ENCODE measurements at regions not wholly inside any gene's neighbourhood (a gene's known extent, or its start where the extent isn't known, plus 50 kb on each side); places are given as distances from the start of the nearest gene placed in this dataset.
"Not testable (repeated sequence)": the region's sequence is repeated elsewhere in the genome, so short reads cannot be mapped to it uniquely, and the experiment has no call there.

DNA sequence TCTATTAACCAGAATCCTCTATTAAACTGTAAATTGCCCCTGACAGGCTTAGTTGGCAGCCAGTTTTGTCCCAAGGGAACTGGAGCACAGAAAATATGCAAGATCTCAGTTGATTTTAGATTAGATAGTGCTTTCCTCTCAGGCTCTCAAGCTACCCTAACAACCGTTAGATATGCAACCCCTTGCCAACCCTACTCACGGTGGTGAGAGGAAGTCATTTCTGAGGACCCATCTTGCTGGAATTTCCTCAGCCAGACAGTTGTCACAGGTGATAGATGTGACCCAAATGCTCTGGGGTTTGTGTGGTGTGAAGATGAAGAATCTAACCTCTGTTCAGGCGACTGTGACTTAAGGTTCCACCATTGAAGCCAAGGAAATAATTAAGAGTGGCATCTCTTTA lies 447.1 kb downstream of the MID1IP1 start:
- Mint-ChIP-seq H3K4me1 (ENCODE audit: low read depth in 2 of 2) (no peaks in the 10 kb centered on the region), H3K36me3 (ENCODE audit: insufficient read depth) (no peaks in the 10 kb centered on the region), H3K4me3 (no peak overlapping the region), H3K27me3 (peaks cover 7 to 18% of the 10 kb centered on the region in 2 donors), H3K9me3 (no peaks in the 10 kb centered on the region), H3K27ac (no peak overlapping the region)
- ATAC-seq (replicated peaks) (no peak), DNase-seq (no peak)

DNA sequence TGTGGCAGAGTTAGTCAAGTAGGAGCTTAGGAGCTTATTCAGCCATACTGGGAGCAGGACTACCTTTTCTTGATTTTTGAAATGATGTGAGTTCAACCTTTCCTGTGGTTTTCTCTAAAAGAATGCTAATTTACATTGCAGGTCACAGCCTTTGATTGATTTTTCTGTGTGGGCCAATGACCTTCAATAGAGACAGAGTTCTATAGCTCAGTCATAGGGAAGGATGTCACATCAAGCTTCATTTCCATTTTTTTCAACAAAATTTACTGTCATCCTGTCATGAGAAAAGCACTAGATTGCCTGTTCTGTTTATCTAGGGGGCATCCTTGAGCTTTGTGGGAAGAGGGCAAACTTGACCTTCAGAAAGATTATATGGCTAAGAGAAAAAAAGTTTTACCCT lies 448.7 kb downstream of the MID1IP1 start:
- DNase-seq (no peak), ATAC-seq (replicated peaks) (no peak)
- Mint-ChIP-seq H3K27ac (no peak overlapping the region), H3K36me3 (ENCODE audit: insufficient read depth) (no peaks in the 10 kb centered on the region), H3K4me3 (no peak overlapping the region), H3K27me3 (peaks cover 7 to 23% of the 10 kb centered on the region in 2 donors), H3K4me1 (ENCODE audit: low read depth in 2 of 2) (no peaks in the 10 kb centered on the region), H3K9me3 (no peaks in the 10 kb centered on the region)

DNA sequence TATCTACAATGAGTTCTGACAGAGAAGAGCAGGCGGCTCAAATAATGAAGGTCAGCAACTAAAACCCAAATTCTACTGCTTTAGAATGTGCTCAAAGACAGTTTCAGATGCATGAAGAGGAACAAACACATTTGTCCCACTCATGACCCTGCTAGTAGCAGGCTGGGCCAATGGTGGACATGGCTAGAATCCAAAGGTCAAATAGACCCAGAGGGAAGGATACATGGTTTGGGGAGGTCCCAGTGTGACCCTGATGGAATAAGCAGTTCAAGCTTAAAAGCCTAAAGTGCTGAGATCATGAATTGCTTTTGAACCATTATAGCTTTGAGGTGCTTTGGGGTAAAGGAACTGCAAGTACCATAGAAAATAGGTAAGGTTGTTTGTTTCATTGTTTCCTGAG lies 450.7 kb downstream of the MID1IP1 start:
- no peaks in the 10 kb centered on the region for H3K4me1 Mint-ChIP-seq (ENCODE audit: low read depth in 2 of 2)
- H3K9me3 Mint-ChIP-seq: no peaks in the 10 kb centered on the region
- H3K36me3 Mint-ChIP-seq (ENCODE audit: insufficient read depth): no peaks in the 10 kb centered on the region
- DNase-seq (no peak), ATAC-seq (replicated peaks) (no peak)
- no peak overlapping the region for H3K4me3 Mint-ChIP-seq
- no peak overlapping the region for H3K27ac Mint-ChIP-seq
- H3K27me3 Mint-ChIP-seq: peaks cover 7 to 23% of the 10 kb centered on the region in 2 donors

DNA sequence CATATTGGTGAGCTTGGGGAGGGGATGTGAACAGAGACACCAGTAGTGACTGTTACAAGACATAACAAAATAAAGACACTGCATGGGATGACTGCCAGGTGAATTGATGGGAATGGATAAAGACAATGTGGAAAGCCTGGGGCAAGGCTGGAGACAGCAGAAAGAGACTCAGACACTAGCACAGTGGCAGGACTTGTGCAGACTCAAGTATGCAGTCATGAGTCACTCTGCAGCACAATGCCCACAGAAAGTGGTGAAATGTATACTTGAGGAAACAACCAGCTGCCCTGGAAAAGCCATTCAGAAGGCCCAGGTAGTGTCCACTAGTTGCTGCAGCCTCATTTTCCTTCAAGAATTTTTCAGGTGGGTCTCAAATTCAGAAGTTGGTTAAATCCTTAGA lies 452.3 kb downstream of the MID1IP1 start:
- Mint-ChIP-seq H3K27me3 (peaks cover 7 to 23% of the 10 kb centered on the region in 2 donors), H3K4me3 (no peak overlapping the region), H3K27ac (no peak overlapping the region), H3K9me3 (no peaks in the 10 kb centered on the region), H3K4me1 (ENCODE audit: low read depth in 2 of 2) (no peaks in the 10 kb centered on the region), H3K36me3 (ENCODE audit: insufficient read depth) (no peaks in the 10 kb centered on the region)
- DNase-seq (no peak), ATAC-seq (replicated peaks) (no peak)

DNA sequence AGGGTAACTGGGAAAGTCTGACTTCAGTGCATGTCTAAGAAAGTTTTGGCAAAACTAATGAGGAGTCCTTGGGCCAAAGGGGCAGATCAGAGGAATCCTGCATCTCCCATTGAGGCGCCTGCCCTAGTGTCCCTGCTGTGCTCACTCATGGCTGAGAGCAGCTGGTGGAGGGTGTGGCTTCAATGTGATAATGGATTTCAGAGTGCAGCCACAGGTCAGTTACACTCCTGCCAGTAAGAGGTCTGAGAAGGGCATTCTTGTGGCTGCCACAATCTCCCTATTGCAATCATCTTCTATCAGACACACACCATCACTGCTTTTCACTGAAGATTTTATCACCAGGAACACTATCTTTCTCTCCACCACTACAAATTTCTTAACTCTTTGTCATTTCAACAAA lies 457.1 kb downstream of the MID1IP1 start:
- no peak overlapping the region for H3K4me3 Mint-ChIP-seq
- no peak for ATAC-seq (replicated peaks)
- DNase-seq: no peak
- H3K9me3 Mint-ChIP-seq: no peaks in the 10 kb centered on the region
- H3K27me3 Mint-ChIP-seq: peaks cover 0 to 5% of the 10 kb centered on the region in 2 donors
- H3K36me3 Mint-ChIP-seq (ENCODE audit: insufficient read depth): no peaks in the 10 kb centered on the region
- no peak overlapping the region for H3K27ac Mint-ChIP-seq
- H3K4me1 Mint-ChIP-seq (ENCODE audit: low read depth in 2 of 2): no peaks in the 10 kb centered on the region

DNA sequence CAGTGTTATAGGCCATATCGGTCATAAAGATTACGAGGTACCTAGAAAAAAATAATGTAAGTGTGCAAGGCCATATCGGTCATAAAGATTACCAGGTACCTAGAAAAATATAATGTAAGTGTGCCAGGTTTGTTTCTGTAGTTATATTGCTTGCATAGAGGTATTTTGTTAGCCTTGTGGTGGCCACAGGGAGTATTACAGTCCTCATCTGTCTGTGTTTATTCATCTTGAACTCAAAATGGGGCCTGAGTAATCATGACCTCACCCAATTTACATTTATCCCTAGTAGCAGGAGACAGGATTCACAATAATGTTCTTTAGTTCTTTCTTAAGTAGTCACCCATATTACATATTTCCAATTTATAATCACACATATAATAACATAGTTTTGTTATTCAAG lies 459.7 kb downstream of the MID1IP1 start:
- no peak overlapping the region for H3K27ac Mint-ChIP-seq
- peaks cover 0 to 2% of the 10 kb centered on the region in 2 donors for H3K4me1 Mint-ChIP-seq (ENCODE audit: low read depth in 2 of 2)
- H3K4me3 Mint-ChIP-seq: no peak overlapping the region
- ATAC-seq (replicated peaks) (no peak), DNase-seq (no peak)
- no peaks in the 10 kb centered on the region for H3K36me3 Mint-ChIP-seq (ENCODE audit: insufficient read depth)
- H3K27me3 Mint-ChIP-seq: no peaks in the 10 kb centered on the region
- H3K9me3 Mint-ChIP-seq: no peaks in the 10 kb centered on the region

DNA sequence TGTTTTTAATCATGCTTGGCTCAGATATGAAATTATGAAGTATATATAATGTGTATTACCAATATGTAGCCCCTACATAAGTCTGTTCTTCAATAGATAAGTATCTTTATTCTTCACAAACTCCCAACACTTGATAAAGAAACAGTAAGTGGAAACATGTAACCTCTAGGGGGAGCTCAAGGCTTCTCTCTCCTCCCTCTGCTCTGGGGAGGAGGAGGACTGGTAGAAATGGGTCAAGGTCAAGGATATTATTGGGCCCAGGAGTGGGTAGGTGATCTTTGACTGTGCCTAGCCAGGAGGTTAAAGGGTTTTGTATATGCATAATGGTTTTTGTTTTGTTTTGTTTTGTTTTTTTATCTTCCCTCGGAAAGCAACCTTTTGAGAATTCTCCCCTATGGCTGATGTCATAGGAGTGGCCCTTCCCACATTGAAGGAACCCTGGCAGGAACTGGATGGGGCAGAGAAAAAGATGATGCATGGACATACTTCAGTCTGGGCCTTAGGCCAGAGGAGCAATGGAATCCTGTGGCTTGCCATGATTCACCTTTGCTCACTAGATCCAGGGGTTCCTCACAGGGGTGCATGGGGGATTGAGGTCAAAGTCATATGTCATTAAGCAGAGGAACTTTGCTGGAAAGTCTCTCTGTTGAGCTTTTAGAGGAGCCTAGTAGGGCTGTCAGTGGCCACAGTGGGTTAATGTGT lies 460.3 kb downstream of the MID1IP1 start:
- H3K27ac Mint-ChIP-seq: no peak overlapping the region
- no peak overlapping the region for H3K4me3 Mint-ChIP-seq
- no peaks in the 10 kb centered on the region for H3K9me3 Mint-ChIP-seq
- no peaks in the 10 kb centered on the region for H3K36me3 Mint-ChIP-seq (ENCODE audit: insufficient read depth)
- peaks cover 0 to 2% of the 10 kb centered on the region in 2 donors for H3K4me1 Mint-ChIP-seq (ENCODE audit: low read depth in 2 of 2)
- peak in 1 of 3 experiments; percentile 2 for DNase-seq
- H3K27me3 Mint-ChIP-seq: no peaks in the 10 kb centered on the region
- ATAC-seq (replicated peaks): no peak

DNA sequence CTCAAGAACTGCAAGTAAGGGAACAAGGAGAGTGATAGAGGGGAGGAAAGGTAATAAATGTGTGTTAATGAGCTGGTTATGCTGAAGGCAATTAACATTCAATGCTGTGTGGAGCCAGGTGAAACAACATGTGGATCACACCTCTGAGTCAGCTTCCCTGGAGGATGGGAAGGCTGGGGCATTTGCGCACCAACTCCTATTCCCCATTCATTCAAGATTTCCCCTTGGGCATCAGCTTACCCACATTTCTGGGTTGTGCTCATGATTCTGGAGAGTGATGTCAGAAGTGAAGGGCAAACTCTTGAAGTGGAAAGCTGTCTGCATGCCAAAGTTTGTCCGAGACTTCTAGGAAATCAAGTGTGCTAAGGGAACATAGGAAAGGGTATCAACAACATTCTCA lies 461.4 kb downstream of the MID1IP1 start:
- DNase-seq: no peak
- Mint-ChIP-seq H3K4me1 (ENCODE audit: low read depth in 2 of 2) (peaks cover 0 to 2% of the 10 kb centered on the region in 2 donors), H3K27me3 (peaks cover 0 to 9% of the 10 kb centered on the region in 2 donors), H3K9me3 (no peaks in the 10 kb centered on the region), H3K27ac (no peak overlapping the region), H3K4me3 (no peak overlapping the region), H3K36me3 (ENCODE audit: insufficient read depth) (no peaks in the 10 kb centered on the region)
- no peak for ATAC-seq (replicated peaks)

DNA sequence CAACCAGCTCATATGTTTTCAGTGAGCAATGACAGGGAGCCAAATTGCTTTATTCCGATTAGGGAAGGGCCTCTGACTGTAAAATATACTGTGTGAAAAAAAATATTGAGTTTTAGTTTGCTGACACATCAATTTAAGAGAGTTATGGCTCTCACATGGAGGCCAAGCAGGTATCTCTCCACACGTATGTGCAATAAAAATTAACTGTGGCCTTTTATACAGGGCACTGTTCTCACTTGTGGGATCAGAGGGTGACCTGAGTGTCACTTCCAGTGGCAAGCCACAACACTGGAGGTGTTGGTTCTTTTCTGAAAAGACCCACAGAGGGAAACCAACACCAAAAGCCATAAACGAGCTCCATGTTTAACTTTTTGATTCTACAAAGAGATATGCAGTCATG lies 462.8 kb downstream of the MID1IP1 start:
- Mint-ChIP-seq H3K36me3 (ENCODE audit: insufficient read depth) (no peaks in the 10 kb centered on the region), H3K4me3 (no peak overlapping the region), H3K4me1 (ENCODE audit: low read depth in 2 of 2) (peaks cover 0 to 2% of the 10 kb centered on the region in 2 donors), H3K9me3 (no peaks in the 10 kb centered on the region), H3K27me3 (peaks cover 8 to 14% of the 10 kb centered on the region in 2 donors), H3K27ac (no peak overlapping the region)
- ATAC-seq (replicated peaks) (no peak), DNase-seq (no peak)

DNA sequence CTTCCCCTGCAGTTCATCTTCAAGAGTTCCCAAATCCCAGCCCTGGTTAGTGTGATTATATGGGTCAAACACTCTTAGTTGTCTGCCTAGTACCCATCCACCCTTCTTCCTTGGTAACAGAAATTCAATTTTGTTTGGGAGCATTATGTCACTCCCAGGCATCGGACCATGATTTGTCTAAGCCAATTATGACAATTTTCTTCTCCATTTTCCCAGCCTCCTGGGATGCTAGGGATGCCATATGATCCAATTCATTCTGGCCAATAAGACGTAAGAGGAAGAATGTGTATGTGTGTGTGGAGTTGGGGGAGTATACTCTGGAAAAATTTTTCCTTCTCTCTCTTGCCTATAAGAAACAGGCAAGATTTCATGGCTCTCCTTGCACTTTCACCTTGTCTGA lies 465.9 kb downstream of the MID1IP1 start:
- no peaks in the 10 kb centered on the region for H3K9me3 Mint-ChIP-seq
- ATAC-seq (replicated peaks) (no peak), DNase-seq (no peak)
- no peaks in the 10 kb centered on the region for H3K36me3 Mint-ChIP-seq (ENCODE audit: insufficient read depth)
- H3K27ac Mint-ChIP-seq: no peak overlapping the region
- no peak overlapping the region for H3K4me3 Mint-ChIP-seq
- peaks cover 0 to 2% of the 10 kb centered on the region in 2 donors for H3K4me1 Mint-ChIP-seq (ENCODE audit: low read depth in 2 of 2)
- peaks cover 8 to 14% of the 10 kb centered on the region in 2 donors for H3K27me3 Mint-ChIP-seq

DNA sequence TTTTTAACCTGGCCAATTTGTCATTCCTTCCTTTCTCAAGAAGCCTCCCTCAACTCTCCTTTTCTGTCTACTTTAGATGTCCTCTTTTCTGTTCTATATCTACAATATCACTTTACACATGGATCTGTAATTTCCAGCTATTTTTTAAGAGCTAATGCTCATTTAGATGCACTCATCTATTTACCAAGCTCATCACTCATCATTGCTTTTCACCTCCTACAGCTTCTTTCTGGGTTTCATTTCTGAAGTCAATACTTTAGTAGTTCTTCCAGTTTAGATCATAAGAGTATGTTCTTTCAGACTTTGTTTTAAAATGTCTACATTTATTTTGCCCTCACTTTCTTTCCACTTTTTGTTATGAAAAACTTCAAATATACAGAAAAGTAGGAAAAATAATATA lies 466.9 kb downstream of the MID1IP1 start:
- H3K27me3 Mint-ChIP-seq: peaks cover 8 to 20% of the 10 kb centered on the region in 2 donors
- no peaks in the 10 kb centered on the region for H3K9me3 Mint-ChIP-seq
- ATAC-seq (replicated peaks): no peak
- H3K4me1 Mint-ChIP-seq (ENCODE audit: low read depth in 2 of 2): peaks cover 0 to 2% of the 10 kb centered on the region in 2 donors
- H3K4me3 Mint-ChIP-seq: no peak overlapping the region
- H3K36me3 Mint-ChIP-seq (ENCODE audit: insufficient read depth): no peaks in the 10 kb centered on the region
- H3K27ac Mint-ChIP-seq: no peak overlapping the region
- no peak for DNase-seq

DNA sequence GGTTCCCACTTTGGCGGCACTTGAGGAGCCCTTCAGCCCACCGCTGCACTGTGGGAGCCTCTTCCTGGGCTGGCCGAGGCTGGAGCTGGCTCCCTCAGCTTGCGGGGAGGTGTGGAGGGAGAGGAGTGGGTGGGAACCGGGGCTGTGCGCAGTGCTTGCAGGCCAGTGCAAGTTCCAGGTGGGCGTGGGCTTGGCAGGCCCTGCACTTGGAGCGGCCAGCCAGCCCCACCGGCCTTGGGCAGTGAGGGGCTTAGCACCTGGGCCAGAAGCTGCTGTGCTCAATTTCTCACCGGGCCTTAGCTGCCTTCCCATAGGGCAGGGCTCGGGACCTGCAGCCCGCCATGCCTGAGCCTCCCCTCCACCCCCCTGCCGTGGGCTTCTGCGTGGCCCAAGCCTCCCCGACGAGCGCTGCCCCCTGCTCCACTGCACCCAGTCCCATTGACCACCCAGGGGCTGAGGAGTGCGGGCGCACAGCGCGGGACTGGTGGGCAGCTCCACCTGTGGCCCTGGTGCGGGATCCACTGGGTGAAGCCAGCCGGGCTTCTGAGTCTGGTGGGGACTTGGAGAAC lies 474.3 kb downstream of the MID1IP1 start:
- no peaks in the 10 kb centered on the region for H3K4me1 Mint-ChIP-seq (ENCODE audit: low read depth in 2 of 2)
- DNase-seq (no peak), ATAC-seq (replicated peaks) (no peak)
- H3K9me3 Mint-ChIP-seq: no peaks in the 10 kb centered on the region
- no peak overlapping the region for H3K27ac Mint-ChIP-seq
- no peak overlapping the region for H3K4me3 Mint-ChIP-seq
- H3K36me3 Mint-ChIP-seq (ENCODE audit: insufficient read depth): no peaks in the 10 kb centered on the region
- peaks cover 0 to 18% of the 10 kb centered on the region in 2 donors for H3K27me3 Mint-ChIP-seq

DNA sequence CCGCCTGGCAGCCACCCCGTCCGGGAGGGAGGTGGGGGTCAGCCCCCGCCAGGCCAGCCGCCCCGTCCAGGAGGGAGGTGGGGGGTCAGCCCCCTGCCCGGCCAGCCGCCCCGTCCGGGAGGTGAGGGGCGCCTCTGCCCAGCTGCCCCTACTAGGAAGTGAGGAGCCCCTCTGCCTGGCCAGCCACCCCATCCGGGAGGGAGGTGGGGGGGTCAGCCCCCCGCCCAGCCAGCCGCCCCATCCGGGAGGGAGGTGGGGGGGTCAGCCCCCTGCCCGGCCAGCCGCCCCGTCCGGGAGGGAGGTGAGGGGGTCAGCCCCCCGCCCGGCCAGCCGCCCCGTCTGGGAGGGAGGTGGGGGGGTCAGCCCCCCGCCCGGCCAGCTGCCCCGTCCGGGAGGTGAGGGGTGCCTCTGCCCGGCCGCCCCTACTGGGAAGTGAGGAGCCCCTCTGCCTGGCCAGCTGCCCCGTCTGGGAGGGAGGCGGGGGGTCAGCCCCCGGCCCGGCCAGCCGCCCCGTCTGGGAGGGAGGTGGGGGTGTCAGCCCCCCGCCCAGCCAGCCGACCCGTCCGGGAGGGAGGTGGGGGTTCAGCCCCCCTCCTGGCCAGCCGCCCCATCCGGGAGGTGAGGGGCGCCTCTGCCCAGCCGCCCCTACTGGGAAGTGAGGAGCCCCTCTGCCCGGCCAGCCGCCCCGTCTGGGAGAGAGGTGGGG lies 476.6 kb downstream of the MID1IP1 start:
- not testable (repeated sequence) for ATAC-seq (replicated peaks); DNase-seq; H3K4me1 Mint-ChIP-seq (ENCODE audit: low read depth in 2 of 2); H3K27ac Mint-ChIP-seq; H3K9me3 Mint-ChIP-seq; H3K4me3 Mint-ChIP-seq; H3K36me3 Mint-ChIP-seq (ENCODE audit: insufficient read depth)
- H3K27me3 Mint-ChIP-seq: peaks cover 0 to 16% of the 10 kb centered on the region in 2 donors

DNA sequence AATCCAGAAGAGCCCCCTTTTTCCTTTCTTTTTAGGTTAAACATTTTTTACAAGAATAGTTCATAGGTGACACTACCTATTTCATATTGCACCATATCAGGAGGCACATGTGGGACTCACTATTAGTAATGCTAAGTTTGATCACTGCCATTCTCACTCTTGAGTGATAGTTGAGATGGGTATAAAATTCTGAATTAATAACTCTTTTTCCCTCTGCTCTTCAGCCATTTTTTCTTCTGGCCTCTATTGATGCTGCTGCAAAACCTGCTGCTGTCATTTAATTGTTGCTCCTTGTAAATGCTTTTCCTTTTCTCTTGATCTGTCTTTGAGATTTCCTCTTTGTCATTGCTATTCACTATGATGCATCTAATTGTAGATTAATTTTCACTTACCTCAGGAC lies 482.0 kb downstream of the MID1IP1 start:
- Mint-ChIP-seq H3K36me3 (ENCODE audit: insufficient read depth) (no peaks in the 10 kb centered on the region), H3K4me3 (no peak overlapping the region), H3K4me1 (ENCODE audit: low read depth in 2 of 2) (no peaks in the 10 kb centered on the region), H3K27me3 (no peaks in the 10 kb centered on the region), H3K27ac (no peak overlapping the region), H3K9me3 (peaks cover 6 to 11% of the 10 kb centered on the region in 2 donors)
- DNase-seq: no peak
- ATAC-seq (replicated peaks): no peak
